ENCODE measurements at regions not wholly inside any gene's neighbourhood (a gene's known extent, or its start where the extent isn't known, plus 50 kb on each side); places are given as distances from the start of the nearest gene placed in this dataset.
A peak's percentile ranks its signal among the peaks of the same experiment; 100 is the strongest.

GRCh38 chr18:57904535-57904934 lies 101.4 kb upstream of the ATP8B1 start:
- TF ChIP-seq, protein P1, sequence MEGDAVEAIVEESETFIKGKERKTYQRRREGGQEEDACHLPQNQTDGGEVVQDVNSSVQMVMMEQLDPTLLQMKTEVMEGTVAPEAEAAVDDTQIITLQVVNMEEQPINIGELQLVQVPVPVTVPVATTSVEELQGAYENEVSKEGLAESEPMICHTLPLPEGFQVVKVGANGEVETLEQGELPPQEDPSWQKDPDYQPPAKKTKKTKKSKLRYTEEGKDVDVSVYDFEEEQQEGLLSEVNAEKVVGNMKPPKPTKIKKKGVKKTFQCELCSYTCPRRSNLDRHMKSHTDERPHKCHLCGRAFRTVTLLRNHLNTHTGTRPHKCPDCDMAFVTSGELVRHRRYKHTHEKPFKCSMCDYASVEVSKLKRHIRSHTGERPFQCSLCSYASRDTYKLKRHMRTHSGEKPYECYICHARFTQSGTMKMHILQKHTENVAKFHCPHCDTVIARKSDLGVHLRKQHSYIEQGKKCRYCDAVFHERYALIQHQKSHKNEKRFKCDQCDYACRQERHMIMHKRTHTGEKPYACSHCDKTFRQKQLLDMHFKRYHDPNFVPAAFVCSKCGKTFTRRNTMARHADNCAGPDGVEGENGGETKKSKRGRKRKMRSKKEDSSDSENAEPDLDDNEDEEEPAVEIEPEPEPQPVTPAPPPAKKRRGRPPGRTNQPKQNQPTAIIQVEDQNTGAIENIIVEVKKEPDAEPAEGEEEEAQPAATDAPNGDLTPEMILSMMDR (IDR thresholded peaks at IDR 0.05; ENCODE audit: low read length, missing control alignments): no peak
- H3K4me3 ChIP-seq (replicated peaks; ENCODE audit: low read depth, low read length): no peak overlapping the region
- DNase-seq (ENCODE audit: low read depth): no peak

GRCh38 chr18:57902721-57903120 lies 99.6 kb upstream of the ATP8B1 start:
- TF ChIP-seq, protein P1 (IDR thresholded peaks at IDR 0.05; ENCODE audit: low read length, missing control alignments): no peak
- no peak for DNase-seq (ENCODE audit: low read depth)
- H3K4me3 ChIP-seq (replicated peaks; ENCODE audit: low read depth, low read length): no peak overlapping the region

GRCh38 chr18:57901825-57902589 lies 98.9 kb upstream of the ATP8B1 start:
- no peak overlapping the region for H3K4me3 ChIP-seq (replicated peaks; ENCODE audit: low read depth, low read length)
- peak; percentile 21 for DNase-seq (ENCODE audit: low read depth)
- TF ChIP-seq, protein P1 (IDR thresholded peaks at IDR 0.05; ENCODE audit: low read length, missing control alignments): no peak

- TF ChIP-seq, protein P1 (IDR thresholded peaks at IDR 0.05; ENCODE audit: low read length, missing control alignments): no peak
Observed at GRCh38 chr18:57900906-57901435, 97.9 kb upstream of the ATP8B1 start.

GRCh38 chr18:57898506-57899124 lies 95.5 kb upstream of the ATP8B1 start:
- peak; percentile 55 for DNase-seq (ENCODE audit: low read depth)
- TF ChIP-seq, protein P1 (IDR thresholded peaks at IDR 0.05; ENCODE audit: low read length, missing control alignments): no peak
- no peak overlapping the region for H3K4me3 ChIP-seq (replicated peaks; ENCODE audit: low read depth, low read length)

More at GRCh38 chr18:57900906-57901435, 97.9 kb upstream of the ATP8B1 start:
- no peak overlapping the region for H3K4me3 ChIP-seq (replicated peaks; ENCODE audit: low read depth, low read length)
- DNase-seq (ENCODE audit: low read depth): no peak

GRCh38 chr18:57895182-57895581 lies 92.1 kb upstream of the ATP8B1 start:
- DNase-seq (ENCODE audit: low read depth): no peak
- TF ChIP-seq, protein P1 (IDR thresholded peaks at IDR 0.05; ENCODE audit: low read length, missing control alignments): no peak
- H3K4me3 ChIP-seq (replicated peaks; ENCODE audit: low read depth, low read length): no peak overlapping the region
